CD4-positive, alpha-beta T cell treated with Interferon alpha-2 for 1 hour (primary cell): ENCODE measurements at regions not wholly inside any gene's neighbourhood (a gene's known extent, or its start where the extent isn't known, plus 50 kb on each side); places are given as distances from the start of the nearest gene placed in this dataset.
"Not testable (repeated sequence)": the region's sequence is repeated elsewhere in the genome, so short reads cannot be mapped to it uniquely, and the experiment has no call there.

ENCODE experiments used
- DNase-seq, 2 donors: peaks; one replicate each; pipeline ENCODE4 v3.0.0-alpha.2; 2020 to 2022

GRCh38 chr16:5781436-5781835 is 683.8 kb upstream of the EEF2KMT start:
- DNase-seq: no peak

- no peak for DNase-seq
These were observed 679.3 kb upstream of the EEF2KMT start for GRCh38 chr16:5776876-5777275.

- DNase-seq: no peak
These were observed 678.3 kb upstream of the EEF2KMT start for GRCh38 chr16:5775916-5776315.

GRCh38 chr16:5770118-5770517 is 672.5 kb upstream of the EEF2KMT start:
- no peak for DNase-seq

- DNase-seq: no peak
These were observed 671.9 kb upstream of the EEF2KMT start for GRCh38 chr16:5769513-5769912.

- no peak for DNase-seq
These were observed 670.9 kb upstream of the EEF2KMT start for GRCh38 chr16:5768445-5768844.

- DNase-seq: no peak
These were observed 665.6 kb upstream of the EEF2KMT start for GRCh38 chr16:5763176-5763575.

- DNase-seq: no peak
These were observed 664.8 kb upstream of the EEF2KMT start for GRCh38 chr16:5762362-5762761.

- DNase-seq: no peak
These were observed 664.0 kb upstream of the EEF2KMT start for GRCh38 chr16:5761592-5761991.

GRCh38 chr16:5758281-5758680 is 660.7 kb upstream of the EEF2KMT start:
- DNase-seq: no peak

- DNase-seq: no peak
These were observed 659.4 kb upstream of the EEF2KMT start for GRCh38 chr16:5756969-5757368.

- no peak for DNase-seq
These were observed 655.8 kb upstream of the EEF2KMT start for GRCh38 chr16:5753381-5753780.

GRCh38 chr16:5751216-5751615 is 653.6 kb upstream of the EEF2KMT start:
- no peak for DNase-seq

- not testable (repeated sequence) for DNase-seq
These were observed 652.8 kb upstream of the EEF2KMT start for GRCh38 chr16:5750439-5750838.

GRCh38 chr16:5738586-5738985 is 641.0 kb upstream of the EEF2KMT start:
- DNase-seq: no peak

GRCh38 chr16:5736209-5736930 is 638.8 kb upstream of the EEF2KMT start:
- no peak for DNase-seq

GRCh38 chr16:5735444-5735843 is 637.8 kb upstream of the EEF2KMT start:
- no peak for DNase-seq

GRCh38 chr16:5730783-5731182 is 633.2 kb upstream of the EEF2KMT start:
- no peak for DNase-seq

- no peak for DNase-seq
These were observed 624.6 kb upstream of the EEF2KMT start for GRCh38 chr16:5722116-5722619.

GRCh38 chr16:5715155-5715554 is 617.6 kb upstream of the EEF2KMT start:
- no peak for DNase-seq

GRCh38 chr16:5709889-5710288 is 612.3 kb upstream of the EEF2KMT start:
- DNase-seq: no peak

- no peak for DNase-seq
These were observed 608.6 kb upstream of the EEF2KMT start for GRCh38 chr16:5706211-5706610.

GRCh38 chr16:5704271-5704670 is 606.7 kb upstream of the EEF2KMT start:
- no peak for DNase-seq

- no peak for DNase-seq
These were observed 595.8 kb upstream of the EEF2KMT start for GRCh38 chr16:5693426-5693825.

GRCh38 chr16:5681966-5682365 is 584.4 kb upstream of the EEF2KMT start:
- no peak for DNase-seq
